Thoracic aorta (tissue), 2 donors: ENCODE measurements at regions not wholly inside any gene's neighbourhood (a gene's known extent, or its start where the extent isn't known, plus 50 kb on each side); places are given as distances from the start of the nearest gene placed in this dataset.

Experiments
- ATAC-seq: fragments of 150-250 bp; one replicate; pipeline ENCODE4 v1.8.0; 2017; ENCODE audit warnings: low read depth; ENCODE audit not compliant: insufficient number of reproducible peaks, low FRiP score
- DNase-seq: peaks from one replicate; pipeline ENCODE4 v3.0.0-alpha.2; 2020; ENCODE audit warnings: low spot score
- H3K27ac ChIP-seq, 2 donors: fragments of 200-600 bp; sonication (generic); 1 replicate in 1 of 2; 2 replicates in 1 of 2; pipeline ENCODE4 v1.5.1; 2016; ENCODE audit warnings: mild to moderate bottlenecking in 2 of 2, moderate library complexity in 2 of 2
- H3K27me3 ChIP-seq: fragments of 200-600 bp; sonication (generic); replicated peaks from 2 replicates; pipeline ENCODE4 v1.6.0; 2016; ENCODE audit warnings: mild to moderate bottlenecking; ENCODE audit not compliant: insufficient read depth
- H3K36me3 ChIP-seq: fragments of 200-600 bp; sonication (generic); one replicate; pipeline ENCODE4 v1.5.1; 2016
- H3K4me1 ChIP-seq, 2 donors: fragments of 200-600 bp; sonication (generic); 1 replicate in 1 of 2; 2 replicates in 1 of 2; pipeline versions ENCODE4 v1.5.1 to v1.6.0; 2016; ENCODE audit warnings: low read depth in 2 of 2, mild to moderate bottlenecking in 1 of 2; ENCODE audit not compliant: control insufficient read depth in 1 of 2
- H3K4me3 ChIP-seq: fragments of 200-600 bp; sonication (generic); 2 replicates; pipeline ENCODE4 v1.5.1; 2016; ENCODE audit warnings: mild to moderate bottlenecking
- H3K9me3 ChIP-seq: fragments of 200-600 bp; sonication (generic); 2 replicates; pipeline ENCODE4 v1.5.1; 2016
- TF ChIP-seq, protein P1 (sequence below): fragments of 200-600 bp; sonication (generic); IDR thresholded peaks from one replicate; pipeline ENCODE4 v1.5.1; 2019; ENCODE audit warnings: antibody characterized with exemption

DNA sequence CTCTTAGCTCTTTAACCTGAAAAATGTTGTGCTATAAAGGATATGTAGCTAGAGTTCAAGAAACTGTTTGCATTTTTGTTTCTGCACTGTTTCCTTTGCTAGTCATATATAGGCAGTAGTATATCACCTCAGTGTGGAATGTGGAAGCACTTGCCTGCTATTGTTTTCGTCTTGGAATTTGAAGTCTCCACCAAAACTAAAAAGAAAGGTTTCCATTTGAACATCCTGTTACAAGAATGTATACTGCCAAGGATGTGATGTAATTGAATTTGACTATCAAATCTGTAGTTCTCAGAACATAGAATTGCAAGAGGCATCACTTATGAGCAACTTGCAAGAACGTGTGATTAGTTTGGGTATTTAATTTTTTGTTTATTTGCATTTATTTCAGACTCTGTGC lies 51.1 kb upstream of the MEOX2 start:
- no peak for ATAC-seq

More for the DNA sequence above, 51.1 kb upstream of the MEOX2 start:
- no peak overlapping the region for H3K4me3 ChIP-seq
- H3K4me1 ChIP-seq: no peaks in the 10 kb centered on the region
- no peak overlapping the region for H3K27ac ChIP-seq
- TF ChIP-seq, protein P1, sequence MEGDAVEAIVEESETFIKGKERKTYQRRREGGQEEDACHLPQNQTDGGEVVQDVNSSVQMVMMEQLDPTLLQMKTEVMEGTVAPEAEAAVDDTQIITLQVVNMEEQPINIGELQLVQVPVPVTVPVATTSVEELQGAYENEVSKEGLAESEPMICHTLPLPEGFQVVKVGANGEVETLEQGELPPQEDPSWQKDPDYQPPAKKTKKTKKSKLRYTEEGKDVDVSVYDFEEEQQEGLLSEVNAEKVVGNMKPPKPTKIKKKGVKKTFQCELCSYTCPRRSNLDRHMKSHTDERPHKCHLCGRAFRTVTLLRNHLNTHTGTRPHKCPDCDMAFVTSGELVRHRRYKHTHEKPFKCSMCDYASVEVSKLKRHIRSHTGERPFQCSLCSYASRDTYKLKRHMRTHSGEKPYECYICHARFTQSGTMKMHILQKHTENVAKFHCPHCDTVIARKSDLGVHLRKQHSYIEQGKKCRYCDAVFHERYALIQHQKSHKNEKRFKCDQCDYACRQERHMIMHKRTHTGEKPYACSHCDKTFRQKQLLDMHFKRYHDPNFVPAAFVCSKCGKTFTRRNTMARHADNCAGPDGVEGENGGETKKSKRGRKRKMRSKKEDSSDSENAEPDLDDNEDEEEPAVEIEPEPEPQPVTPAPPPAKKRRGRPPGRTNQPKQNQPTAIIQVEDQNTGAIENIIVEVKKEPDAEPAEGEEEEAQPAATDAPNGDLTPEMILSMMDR: no peak
- no peaks in the 10 kb centered on the region for H3K9me3 ChIP-seq
- no peaks in the 10 kb centered on the region for H3K36me3 ChIP-seq
- DNase-seq: no peak
- no peaks in the 10 kb centered on the region for H3K27me3 ChIP-seq
